Inflammatory macrophage treated with lipopolysaccharide for 4 hours (primary cell): ENCODE measurements at regions not wholly inside any gene's neighbourhood (a gene's known extent, or its start where the extent isn't known, plus 50 kb on each side); places are given as distances from the start of the nearest gene placed in this dataset.
"Not testable (repeated sequence)": the region's sequence is repeated elsewhere in the genome, so short reads cannot be mapped to it uniquely, and the experiment has no call there.

Experiments used
- DNase-seq: peaks from one replicate; pipeline ENCODE4 v3.0.0-alpha.2; 2020

DNA sequence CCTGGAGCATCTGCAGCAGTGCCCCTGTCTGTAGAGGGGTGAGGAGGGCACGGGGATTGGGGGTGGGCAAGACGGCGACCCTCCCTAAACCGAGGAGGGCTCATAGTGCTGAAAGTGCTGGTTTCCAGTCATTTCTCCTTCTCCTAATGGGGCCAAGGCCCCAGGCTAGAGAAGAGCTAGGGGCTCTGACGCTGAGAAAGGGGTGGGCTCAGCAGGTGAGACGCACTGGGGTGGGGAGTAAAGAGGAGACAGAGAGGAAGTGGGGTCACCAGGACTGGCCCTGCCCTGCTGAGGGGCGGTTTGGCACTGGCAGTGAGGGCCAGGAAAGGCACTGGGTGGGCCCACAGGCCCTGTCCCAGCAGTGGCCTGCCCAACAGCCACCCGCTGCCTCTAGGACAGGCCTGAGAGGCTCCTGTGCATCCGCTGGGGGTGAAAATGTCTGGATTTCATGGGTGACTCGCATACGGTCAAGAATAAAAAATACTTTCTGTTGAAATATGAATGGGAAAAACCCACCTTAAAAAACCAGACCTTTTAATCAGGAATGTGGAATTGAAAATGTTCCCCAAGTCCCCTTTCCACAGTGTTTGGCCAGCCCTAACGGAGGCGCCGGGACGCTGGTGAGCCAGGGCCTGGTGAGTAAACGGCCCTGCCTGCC, 122.4 kb upstream of the SMURF2 start:
- DNase-seq, result peak; percentile 69

DNA sequence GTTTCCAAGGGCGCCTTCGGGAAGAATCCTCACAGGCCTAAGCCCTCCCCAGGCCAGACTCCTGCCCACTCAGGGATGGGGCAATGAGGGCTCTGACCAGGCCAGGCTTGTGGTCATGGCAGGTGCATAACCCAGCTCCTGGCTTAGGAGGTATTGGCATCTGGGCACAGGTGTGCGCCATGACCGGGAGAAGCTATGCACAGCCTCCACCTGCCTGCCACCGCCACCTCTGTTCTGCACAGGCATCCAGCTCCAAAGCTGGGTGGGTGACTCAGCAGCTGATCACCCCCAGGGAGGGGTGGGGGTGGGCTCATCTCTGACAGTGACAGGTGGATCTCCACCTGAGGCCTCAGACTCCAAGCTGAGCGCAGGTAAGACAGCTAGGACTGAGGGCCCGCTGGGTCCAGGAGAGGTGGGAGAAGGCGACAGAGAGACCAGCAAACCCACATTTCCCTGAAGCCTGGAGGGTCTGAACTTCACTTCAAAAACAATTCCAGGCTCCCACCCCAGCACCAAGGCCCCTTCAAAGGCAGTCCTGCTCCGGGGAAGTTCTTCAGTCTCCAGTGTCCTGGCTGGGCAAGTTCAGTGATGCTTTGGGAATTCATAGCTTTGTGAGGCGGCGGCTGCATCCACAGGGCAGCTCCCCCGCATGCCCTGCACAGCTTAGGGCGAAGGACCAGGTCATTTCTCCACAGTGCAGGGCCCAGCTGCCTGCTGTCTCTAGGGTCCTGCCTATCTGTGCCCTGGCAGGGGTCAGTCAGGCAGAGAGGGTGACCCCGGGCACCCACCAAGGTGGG, 121.6 kb upstream of the SMURF2 start:
- no peak for DNase-seq

DNA sequence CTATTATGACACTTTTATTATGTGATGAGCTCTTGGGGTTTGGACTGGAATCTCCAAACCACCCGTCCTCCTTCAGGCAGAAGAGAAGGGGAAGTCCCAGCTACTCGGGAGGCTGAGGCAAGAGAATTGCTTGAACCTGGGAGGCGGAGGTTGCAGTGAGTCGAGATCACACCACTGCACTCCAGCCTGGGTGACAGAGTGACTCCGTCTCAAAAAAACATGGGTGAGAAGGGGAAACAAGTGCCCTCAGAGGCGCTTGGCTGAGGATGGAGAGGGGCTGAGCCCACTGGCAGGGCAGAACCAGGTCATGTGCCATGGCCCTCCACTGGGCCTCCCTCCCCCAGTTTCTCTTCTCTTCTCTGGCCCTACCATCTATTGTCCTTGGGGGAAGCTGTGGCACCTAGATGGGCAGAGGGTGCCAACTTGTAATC, 120.9 kb upstream of the SMURF2 start:
- DNase-seq, result peak; percentile 93

- no peak for DNase-seq
Observed at GRCh38 chr17:64781810-64782555, 119.9 kb upstream of the SMURF2 start.

DNA sequence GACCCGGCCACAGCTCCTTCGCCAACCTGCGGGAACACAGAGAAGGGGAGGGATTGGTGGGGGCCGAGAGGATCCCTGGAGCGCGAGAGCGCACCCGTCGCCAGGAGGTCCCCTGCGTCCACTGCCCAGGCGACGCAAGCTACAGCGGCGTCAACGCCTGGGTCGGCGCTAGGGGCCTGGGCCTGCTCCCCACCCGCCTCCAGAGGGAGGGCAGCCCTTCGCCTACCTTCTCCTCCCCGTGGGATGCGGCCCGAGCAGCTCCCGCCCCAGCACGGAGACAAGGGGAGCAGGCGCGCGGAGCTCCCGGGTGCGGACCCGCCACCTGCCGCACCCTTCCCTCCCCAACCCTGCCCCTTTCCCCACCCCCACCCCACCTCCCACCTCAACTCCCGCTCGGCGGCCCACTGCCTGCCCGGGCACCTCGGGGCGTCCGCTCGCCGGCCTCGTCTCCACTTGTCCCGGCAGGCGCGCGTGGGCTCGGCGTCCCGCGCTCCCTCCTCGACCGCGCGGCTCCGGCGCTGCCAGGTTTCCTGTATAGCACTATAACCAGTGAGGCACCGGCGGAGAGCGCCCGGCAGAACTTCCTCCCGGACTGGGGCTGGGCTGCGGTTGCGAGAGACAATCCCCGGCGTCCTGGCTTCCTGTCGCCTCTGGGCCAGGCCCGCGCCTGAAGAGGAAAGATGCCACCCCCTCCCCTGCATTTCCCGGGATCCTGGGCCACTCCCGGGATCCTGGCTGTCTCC, 119.1 kb upstream of the SMURF2 start:
- peak; percentile 79 for DNase-seq

DNA sequence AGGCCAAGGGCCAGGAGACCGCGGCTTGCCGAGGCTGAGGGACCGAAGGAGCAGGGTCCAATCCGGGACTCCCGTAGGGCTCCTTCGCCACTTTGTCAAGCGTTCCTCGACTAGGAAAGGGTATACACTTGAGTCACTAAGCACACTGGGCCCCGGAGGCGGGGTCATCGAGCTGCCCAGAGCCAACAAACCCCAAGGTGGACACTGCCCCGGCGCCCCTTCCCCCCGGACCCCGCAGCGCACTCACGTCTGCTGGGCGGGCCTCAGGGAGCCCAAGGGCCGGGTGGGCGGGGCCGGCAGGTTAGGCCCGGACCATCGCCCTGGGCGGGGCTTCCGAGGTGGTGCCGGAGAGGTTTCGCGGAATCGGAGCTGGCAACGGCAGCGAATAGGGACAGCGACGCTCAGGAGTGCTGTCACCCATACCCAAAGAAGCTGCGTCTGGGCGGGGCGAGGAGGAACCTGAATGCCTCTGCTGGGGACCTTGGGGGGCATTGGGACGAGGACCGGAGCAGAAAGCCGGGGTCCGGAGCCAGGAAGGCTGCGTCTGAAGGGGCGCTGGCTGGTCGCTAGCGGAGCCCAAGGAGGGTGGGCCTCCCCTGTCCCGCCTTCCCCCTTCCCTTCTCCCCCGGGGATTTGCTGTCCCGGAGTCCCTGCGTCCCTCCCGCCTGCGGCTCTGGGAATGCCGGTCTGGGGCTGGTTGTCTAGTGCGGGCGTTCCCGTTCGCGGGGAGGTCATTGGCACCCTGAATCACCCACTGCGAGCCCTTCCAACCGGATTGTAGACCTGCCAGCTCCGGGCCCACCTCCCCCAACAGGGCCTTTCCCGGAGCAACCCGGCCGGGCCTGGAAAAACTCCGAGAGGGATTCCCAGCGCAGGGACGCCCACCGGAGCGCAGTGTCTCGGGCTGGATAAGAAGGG, 118.2 kb upstream of the SMURF2 start:
- peak; percentile 68 for DNase-seq

- DNase-seq, result no peak
Observed at GRCh38 chr17:64779376-64780095, 117.4 kb upstream of the SMURF2 start.

GRCh38 chr17:64779098-64779375, 116.9 kb upstream of the SMURF2 start:
- not testable (repeated sequence) for DNase-seq

DNA sequence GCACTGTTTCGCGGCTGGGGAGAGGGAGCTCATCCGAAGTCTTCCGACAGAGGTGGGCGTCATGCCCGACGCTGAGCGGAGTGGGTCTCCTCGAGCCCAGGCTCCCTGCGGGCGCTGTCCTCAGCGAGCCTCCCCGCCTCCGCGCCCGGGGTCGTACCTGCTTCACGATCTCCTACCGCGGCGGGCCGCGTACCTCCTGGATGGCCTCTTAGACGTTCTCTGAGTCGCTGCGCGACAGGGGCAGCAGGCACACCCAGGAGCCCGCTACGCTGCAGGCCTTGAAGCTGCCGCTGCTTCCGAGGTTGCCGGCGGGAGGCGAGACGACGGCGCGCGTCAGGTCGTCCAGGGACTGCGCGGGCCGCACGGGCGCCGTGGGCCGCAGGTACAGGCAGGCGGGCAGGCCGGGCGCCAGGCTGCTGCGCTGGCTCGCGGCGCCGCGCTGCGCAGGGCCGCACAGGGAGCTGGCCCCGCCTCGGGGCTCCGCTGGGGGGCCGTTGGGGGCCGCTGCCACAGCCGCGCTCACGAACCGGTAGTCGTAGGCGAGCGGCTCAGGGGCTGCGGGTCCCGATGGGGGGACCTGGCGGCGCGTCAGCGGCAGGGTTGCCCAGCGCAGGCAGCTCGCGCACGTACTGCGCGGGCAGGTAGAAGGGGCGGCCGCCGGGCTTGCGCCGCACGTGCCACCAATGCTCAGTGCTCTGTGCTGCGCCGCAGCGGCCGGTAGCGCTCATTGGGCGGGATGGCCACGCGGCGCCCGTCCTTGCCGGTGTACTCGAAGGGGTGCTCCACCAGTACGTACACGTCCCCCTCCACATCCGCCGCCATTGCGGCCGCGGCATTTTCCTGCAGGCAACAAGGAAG, 116.4 kb upstream of the SMURF2 start:
- no peak for DNase-seq

- peak; percentile 90 for DNase-seq
Observed at GRCh38 chr17:64777415-64778239, 115.5 kb upstream of the SMURF2 start.

DNA sequence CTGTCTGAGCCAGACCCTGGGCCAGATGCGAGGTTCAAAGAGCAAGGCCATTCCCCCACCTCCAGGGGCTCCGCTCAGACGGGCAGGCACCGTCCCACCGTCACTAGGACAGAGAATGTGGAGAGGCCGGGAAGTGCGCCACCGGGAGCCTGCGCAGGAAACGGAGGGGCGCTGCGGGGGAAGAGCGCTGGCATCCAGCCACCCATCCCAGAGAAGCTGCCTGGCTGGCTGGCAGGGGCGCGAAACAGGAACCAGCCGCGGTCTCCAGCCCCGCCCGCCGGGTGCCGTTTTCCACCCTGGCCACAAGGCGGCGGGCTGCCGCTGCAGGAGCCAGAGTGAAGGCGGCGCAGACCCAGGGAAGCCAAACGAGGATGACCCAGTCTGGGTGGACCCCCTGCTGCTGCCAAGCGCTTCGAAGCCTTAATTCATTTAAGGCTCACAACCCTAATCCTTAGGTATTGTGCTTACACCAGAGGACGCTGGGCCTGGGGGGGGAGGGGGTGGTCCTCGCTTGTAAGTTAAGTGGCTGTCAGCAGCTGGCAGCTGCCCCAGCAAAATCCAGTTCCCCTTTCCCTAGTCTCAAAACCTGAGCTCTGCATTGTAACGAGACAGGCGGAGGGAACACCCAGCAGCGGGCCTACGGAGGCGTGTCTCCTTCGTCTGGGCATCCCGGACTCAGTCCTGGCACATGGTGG, 114.8 kb upstream of the SMURF2 start:
- peak; percentile 81 for DNase-seq

- DNase-seq, result no peak
Observed at GRCh38 chr17:64775701-64776570, 113.8 kb upstream of the SMURF2 start.

- DNase-seq, result no peak
Observed at GRCh38 chr17:64774888-64775540, 112.9 kb upstream of the SMURF2 start.

DNA sequence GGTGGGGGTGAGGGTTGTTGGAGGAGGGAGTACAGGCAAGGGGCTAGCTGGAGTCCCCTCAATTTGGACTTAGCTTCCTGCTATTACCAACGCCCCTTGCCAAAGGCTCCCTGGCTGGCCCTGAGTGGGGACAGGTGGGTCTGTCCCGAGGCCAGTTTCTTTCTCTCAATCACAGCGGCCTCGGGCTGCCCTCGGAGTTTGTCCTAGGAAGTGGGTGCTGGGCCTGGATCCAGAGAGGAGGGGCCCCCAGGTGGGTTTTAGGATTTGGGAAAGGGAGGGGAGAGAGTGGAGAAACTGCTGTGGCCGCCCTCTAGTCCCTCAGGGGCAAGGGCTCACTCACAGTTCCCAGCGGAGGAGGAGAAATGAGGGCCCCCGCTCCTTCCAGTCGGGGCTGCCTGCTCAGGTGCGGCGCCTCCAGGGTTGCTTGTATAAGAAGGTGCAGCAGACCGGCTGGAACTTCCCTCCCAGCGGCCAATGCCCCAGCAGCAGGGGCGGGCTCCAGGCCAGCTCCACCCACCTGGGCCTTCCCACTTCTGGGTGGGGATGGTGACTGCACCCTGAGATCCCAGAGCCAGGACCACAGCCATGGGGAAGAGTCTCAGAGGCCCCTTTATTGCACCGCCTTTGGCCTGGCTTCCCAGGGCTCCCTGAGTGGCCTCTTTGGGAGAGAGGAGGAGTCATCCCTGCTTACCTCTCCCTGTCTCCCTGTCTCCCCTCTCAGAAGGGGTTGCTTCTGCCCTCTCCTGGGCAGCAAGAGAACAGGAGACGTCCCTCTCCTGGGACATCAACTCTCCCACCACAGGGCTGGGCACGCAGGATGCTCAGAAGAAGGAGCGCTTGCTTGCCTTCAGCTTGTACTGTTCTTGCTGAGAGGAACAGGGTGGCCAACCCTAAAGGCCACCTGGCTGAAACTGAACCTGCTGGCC, 112.0 kb upstream of the SMURF2 start:
- DNase-seq, result no peak

DNA sequence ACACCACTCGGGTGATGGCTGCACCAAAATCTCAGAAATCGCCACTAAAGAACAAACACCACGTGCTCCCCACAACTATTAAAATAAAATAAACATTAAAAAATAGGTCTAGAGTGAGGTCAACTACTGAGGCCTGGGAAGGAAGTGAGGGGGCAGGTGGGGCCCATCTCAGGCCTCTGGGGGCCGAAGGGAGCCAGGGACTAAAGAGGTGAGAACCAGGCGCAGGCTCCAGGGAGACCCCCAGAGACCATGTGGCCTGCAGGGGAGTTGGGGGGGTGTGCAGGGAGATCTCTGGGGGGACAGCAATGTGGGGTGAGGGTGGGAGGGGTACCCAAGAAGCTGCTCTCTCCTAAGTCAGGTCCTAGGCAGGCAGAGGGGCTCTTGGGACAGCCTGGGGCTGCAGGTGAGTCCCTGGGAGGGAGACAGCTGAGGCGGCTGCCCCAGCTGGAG, 111.3 kb upstream of the SMURF2 start:
- no peak for DNase-seq

DNA sequence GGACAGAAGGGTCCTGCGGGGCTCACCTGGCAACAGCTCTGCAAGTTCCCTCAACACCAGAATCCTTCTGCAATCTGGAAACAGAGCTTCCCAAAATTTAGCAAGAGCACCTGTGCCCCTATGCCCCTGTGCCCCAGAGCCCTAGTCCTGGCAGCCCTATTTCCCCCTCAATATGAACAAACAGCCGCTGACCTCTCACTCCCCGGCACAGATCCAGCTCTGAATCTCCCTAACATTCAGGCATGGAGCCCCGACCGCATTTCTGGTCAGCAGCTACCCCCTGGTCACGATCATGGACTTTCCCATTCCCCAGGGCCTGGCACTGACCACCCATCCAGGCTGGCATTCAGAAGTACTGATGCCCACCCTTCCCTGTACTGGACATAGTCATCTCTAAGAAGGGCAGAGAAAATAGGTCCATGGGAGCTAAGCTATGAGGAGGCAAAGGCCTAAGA, 110.8 kb upstream of the SMURF2 start:
- no peak for DNase-seq
